ENCODE measurements at regions not wholly inside any gene's neighbourhood (a gene's known extent, or its start where the extent isn't known, plus 50 kb on each side); places are given as distances from the start of the nearest gene placed in this dataset.

DNA sequence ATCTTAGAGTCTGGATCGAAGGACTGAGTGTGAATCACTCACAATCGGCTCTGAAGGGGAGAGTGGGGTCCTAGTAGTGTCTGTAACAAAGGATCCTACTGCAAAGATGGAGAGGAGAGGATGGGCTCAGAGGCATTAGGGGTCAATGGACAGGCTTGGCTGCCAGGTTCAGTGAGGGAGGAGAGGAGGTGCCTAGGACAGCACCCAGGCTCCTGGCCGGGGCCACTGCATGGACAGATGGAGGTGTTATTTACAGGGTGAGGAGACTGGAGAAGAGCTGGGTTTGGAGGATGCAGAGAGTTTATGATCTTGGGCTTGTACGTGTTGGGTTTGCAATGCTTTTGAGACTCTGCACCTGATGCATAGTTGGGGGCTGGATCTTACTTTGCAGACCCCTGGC lies 658.9 kb downstream of the PTPRU start:
- no peak for TF ChIP-seq EP300 (IDR thresholded peaks at IDR 0.05)
- no peak for TF ChIP-seq CTCF (IDR thresholded peaks at IDR 0.05)
- TF ChIP-seq POLR2A (IDR thresholded peaks at IDR 0.05), result no peak

All from ovary (tissue), 3 donors.